RWPE2 (cell line): ENCODE measurements at regions not wholly inside any gene's neighbourhood (a gene's known extent, or its start where the extent isn't known, plus 50 kb on each side); places are given as distances from the start of the nearest gene placed in this dataset.

ENCODE experiments used
- ATAC-seq: fragments of 200-7000 bp; cut with Tn5 transposase; 3 replicates; pipeline ENCODE4 v1.9.1; 2021; ENCODE audit warnings: low read depth
- DNase-seq: peaks from one replicate; pipeline ENCODE4 v3.0.0-alpha.2; 2020; ENCODE audit warnings: low spot score
- H3K27ac ChIP-seq: fragments of 450-650 bp; 2 replicates; pipeline ENCODE4 v1.5.1; 2017; ENCODE audit warnings: mild to moderate bottlenecking; ENCODE audit not compliant: poor library complexity, severe bottlenecking
- H3K27me3 ChIP-seq: fragments of 250-450 bp; sonication (Bioruptor Pico); 2 replicates; pipeline ENCODE4 v1.5.1; 2021; ENCODE audit warnings: mild to moderate bottlenecking, moderate library complexity; ENCODE audit not compliant: insufficient read depth, poor library complexity, severe bottlenecking
- H3K36me3 ChIP-seq: fragments of 250-450 bp; sonication (Bioruptor Pico); 2 replicates; pipeline ENCODE4 v1.5.1; 2020; ENCODE audit warnings: low read depth, mild to moderate bottlenecking, moderate library complexity
- H3K4me1 ChIP-seq: fragments of 250-450 bp; sonication (Bioruptor Pico); 2 replicates; pipeline ENCODE4 v1.5.1; 2021; ENCODE audit warnings: mild to moderate bottlenecking, moderate library complexity; ENCODE audit not compliant: insufficient read depth, poor library complexity, severe bottlenecking
- H3K4me3 ChIP-seq: fragments of 250-450 bp; sonication (Bioruptor Pico); 2 replicates; pipeline ENCODE4 v1.5.1; 2021; ENCODE audit warnings: mild to moderate bottlenecking, moderate library complexity; ENCODE audit not compliant: severe bottlenecking
- H3K9me3 ChIP-seq: fragments of 250-450 bp; sonication (Bioruptor Pico); 2 replicates; pipeline ENCODE4 v1.5.1; 2021; ENCODE audit warnings: mild to moderate bottlenecking, moderate library complexity; ENCODE audit not compliant: severe bottlenecking
- TF ChIP-seq, protein P1 (sequence below): fragments of 450-650 bp; IDR thresholded peaks from one replicate; pipeline ENCODE4 v1.5.1; 2017; ENCODE audit warnings: mild to moderate bottlenecking, moderate library complexity; ENCODE audit not compliant: poor library complexity, severe bottlenecking

DNA sequence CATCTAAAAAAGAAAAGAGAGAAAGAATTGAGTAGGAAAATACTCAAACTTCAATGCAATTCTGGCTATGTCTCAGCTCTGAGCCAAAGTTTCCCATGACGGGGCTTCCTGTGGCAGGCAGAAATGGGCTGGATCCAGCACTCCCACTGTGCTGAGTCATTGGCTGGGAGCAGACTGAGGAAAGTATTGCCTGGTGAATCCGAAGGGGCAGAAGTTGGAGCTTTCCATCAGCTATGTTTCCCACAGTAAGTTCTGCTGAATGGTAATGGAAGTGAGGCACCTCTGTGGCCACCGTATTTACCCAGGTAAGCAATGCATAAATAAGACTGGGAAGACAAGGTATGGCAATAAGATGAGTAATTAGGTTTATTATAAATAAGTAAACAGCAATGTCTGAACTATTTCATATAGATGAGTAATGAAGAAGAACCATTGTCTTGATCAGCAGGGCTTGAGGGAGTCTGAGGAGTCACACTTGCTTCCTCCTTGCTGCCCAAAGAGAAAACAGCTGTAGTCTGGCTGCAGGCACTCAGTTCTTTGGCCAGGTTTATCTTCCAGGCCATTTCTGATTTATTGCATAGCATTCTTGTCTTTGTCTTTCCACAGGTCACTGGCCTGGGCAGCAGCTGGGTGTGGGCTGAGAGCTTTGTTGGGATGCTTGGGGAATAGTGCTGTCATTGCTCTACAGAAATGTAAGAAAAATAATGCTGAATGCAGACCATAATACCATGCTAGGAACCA, 255.3 kb downstream of the DNAJB9 start:
- no peaks in the 10 kb centered on the region for H3K4me1 ChIP-seq
- H3K4me3 ChIP-seq = no peak overlapping the region
- no peaks in the 10 kb centered on the region for H3K36me3 ChIP-seq
- ATAC-seq = no peak
- H3K27me3 ChIP-seq = no peaks in the 10 kb centered on the region
- no peaks in the 10 kb centered on the region for H3K9me3 ChIP-seq
- H3K27ac ChIP-seq = no peak overlapping the region
- no peak for DNase-seq
- TF ChIP-seq, protein P1, sequence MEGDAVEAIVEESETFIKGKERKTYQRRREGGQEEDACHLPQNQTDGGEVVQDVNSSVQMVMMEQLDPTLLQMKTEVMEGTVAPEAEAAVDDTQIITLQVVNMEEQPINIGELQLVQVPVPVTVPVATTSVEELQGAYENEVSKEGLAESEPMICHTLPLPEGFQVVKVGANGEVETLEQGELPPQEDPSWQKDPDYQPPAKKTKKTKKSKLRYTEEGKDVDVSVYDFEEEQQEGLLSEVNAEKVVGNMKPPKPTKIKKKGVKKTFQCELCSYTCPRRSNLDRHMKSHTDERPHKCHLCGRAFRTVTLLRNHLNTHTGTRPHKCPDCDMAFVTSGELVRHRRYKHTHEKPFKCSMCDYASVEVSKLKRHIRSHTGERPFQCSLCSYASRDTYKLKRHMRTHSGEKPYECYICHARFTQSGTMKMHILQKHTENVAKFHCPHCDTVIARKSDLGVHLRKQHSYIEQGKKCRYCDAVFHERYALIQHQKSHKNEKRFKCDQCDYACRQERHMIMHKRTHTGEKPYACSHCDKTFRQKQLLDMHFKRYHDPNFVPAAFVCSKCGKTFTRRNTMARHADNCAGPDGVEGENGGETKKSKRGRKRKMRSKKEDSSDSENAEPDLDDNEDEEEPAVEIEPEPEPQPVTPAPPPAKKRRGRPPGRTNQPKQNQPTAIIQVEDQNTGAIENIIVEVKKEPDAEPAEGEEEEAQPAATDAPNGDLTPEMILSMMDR = no peak

DNA sequence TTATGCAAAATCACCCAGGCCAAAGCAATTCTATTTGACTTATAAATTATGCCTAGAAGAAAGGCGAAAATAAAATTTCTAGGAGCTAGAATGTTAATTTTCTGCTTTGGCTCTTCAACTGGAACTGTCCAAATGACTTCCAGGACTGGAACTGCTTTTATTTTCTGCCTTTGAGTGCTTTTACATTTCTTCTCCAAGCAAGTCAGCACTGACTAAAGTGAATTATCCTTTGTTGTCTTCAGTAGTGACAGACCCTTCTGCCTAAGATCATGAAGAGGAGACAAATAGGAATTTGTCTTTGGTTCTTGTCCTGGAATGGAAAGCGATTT, 255.9 kb downstream of the DNAJB9 start:
- no peak for ATAC-seq

DNA sequence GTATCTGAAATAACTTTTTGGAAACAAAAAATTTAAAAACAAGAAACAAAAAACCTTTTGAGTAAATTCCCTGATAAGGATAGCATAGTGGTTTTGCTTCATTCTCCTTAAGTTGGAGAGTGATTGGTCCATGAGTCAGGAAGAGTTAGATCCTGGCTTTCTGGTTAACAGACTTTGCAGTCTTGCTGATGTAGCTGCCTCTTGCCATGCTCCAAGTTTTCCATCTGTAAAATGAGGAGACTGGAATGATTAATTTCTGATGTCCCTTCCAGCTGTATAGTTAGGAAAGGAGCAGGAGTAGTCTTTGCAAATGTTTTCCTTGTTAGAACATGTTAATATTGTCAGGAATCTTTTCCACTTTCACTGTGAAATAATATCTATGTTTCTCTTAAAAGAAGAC, 266.6 kb downstream of the DNAJB9 start:
- Histone ChIP-seq H3K27ac (no peak overlapping the region), H3K27me3 (no peaks in the 10 kb centered on the region), H3K36me3 (no peaks in the 10 kb centered on the region), H3K4me1 (no peaks in the 10 kb centered on the region), H3K4me3 (no peak overlapping the region), H3K9me3 (peaks cover 2% of the 10 kb centered on the region)
- TF ChIP-seq, protein P1 = no peak
- no peak for ATAC-seq
- no peak for DNase-seq

More for the DNA sequence above, 255.9 kb downstream of the DNAJB9 start:
- H3K27ac ChIP-seq = no peak overlapping the region
- H3K4me3 ChIP-seq = no peak overlapping the region
- no peaks in the 10 kb centered on the region for H3K27me3 ChIP-seq
- H3K36me3 ChIP-seq = no peaks in the 10 kb centered on the region
- H3K9me3 ChIP-seq = no peaks in the 10 kb centered on the region
- H3K4me1 ChIP-seq = no peaks in the 10 kb centered on the region
- TF ChIP-seq, protein P1 = no peak
- no peak for DNase-seq

DNA sequence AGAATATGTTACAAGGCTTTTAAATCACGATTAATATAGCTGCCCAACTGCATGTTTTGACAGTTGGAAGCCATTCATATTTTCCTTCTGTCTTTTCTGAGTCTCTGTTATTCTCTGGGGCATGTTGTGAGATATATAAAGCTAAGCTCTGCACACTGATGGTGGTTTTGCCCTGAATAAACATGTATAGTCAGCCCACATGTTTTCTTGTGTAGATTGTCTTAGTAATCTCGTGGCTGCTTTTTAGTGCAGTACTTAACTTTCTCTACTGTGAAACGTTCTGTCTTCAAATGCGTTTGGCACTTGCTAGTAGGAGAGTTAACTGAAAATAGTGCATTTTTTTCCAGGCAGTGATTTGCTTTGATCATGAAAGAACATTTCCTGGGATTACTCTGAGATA, 268.5 kb downstream of the DNAJB9 start:
- TF ChIP-seq, protein P1 = no peak
- Histone ChIP-seq H3K36me3 (no peaks in the 10 kb centered on the region), H3K9me3 (peaks cover 2% of the 10 kb centered on the region), H3K27me3 (no peaks in the 10 kb centered on the region), H3K27ac (no peak overlapping the region), H3K4me1 (no peaks in the 10 kb centered on the region), H3K4me3 (no peak overlapping the region)
- no peak for DNase-seq
- no peak for ATAC-seq

DNA sequence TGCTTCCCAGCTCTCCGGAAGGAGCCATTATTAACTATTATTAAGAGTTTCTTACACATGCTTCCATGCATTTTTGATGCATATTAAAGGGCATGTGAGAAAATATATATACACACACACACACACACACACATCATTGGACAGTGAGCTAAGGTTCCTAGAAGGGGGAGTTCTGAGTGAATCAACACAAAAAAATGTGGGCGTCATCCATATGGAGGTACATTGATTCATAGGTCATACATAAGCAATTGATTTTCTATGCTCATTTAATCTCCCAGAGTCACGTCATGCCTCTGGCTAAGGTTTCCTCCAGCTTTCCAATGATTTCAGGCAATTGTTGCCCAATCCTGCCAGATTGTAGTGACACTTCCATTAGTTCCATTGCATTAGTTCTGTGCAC, 269.4 kb downstream of the DNAJB9 start:
- Histone ChIP-seq H3K27ac (no peak overlapping the region), H3K27me3 (no peaks in the 10 kb centered on the region), H3K36me3 (no peaks in the 10 kb centered on the region), H3K9me3 (peaks cover 2% of the 10 kb centered on the region), H3K4me1 (no peaks in the 10 kb centered on the region), H3K4me3 (no peak overlapping the region)
- TF ChIP-seq, protein P1 = no peak
- no peak for DNase-seq
- ATAC-seq = no peak
